HG03280 (cell line): ENCODE measurements at regions not wholly inside any gene's neighbourhood (a gene's known extent, or its start where the extent isn't known, plus 50 kb on each side); places are given as distances from the start of the nearest gene placed in this dataset.
"Not testable (repeated sequence)": the region's sequence is repeated elsewhere in the genome, so short reads cannot be mapped to it uniquely, and the experiment has no call there.

ENCODE experiments used
- ATAC-seq: cut with Tn5 transposase; IDR thresholded peaks from one replicate; pipeline ENCODE4 v1.9.1; 2021; ENCODE audit warnings: mild to moderate bottlenecking, moderate library complexity; ENCODE audit not compliant: unreplicated experiment

- no peak for ATAC-seq
Measured at GRCh38 chr5:158045696-158046095, 186.8 kb upstream of the CLINT1 start.

GRCh38 chr5:158039911-158040347, 181.0 kb upstream of the CLINT1 start:
- peak; percentile 86 for ATAC-seq

GRCh38 chr5:158039441-158039840, 180.5 kb upstream of the CLINT1 start:
- peak; percentile 29 for ATAC-seq

- ATAC-seq: not testable (repeated sequence)
Measured at GRCh38 chr5:158036983-158037595, 178.1 kb upstream of the CLINT1 start.

- not testable (repeated sequence) for ATAC-seq
Measured at GRCh38 chr5:158034586-158034985, 175.6 kb upstream of the CLINT1 start.

GRCh38 chr5:158033724-158034123, 174.8 kb upstream of the CLINT1 start:
- no peak for ATAC-seq

- no peak for ATAC-seq
Measured at GRCh38 chr5:158033076-158033475, 174.1 kb upstream of the CLINT1 start.

GRCh38 chr5:158032246-158032645, 173.3 kb upstream of the CLINT1 start:
- no peak for ATAC-seq

- ATAC-seq: no peak
Measured at GRCh38 chr5:158027806-158028775, 169.1 kb upstream of the CLINT1 start.

- no peak for ATAC-seq
Measured at GRCh38 chr5:158026304-158027031, 167.5 kb upstream of the CLINT1 start.

- ATAC-seq: no peak
Measured at GRCh38 chr5:158023266-158023665, 164.3 kb upstream of the CLINT1 start.

- ATAC-seq: no peak
Measured at GRCh38 chr5:158022837-158023236, 163.9 kb upstream of the CLINT1 start.

GRCh38 chr5:158022393-158022792, 163.4 kb upstream of the CLINT1 start:
- no peak for ATAC-seq

GRCh38 chr5:158020555-158021418, 161.8 kb upstream of the CLINT1 start:
- no peak for ATAC-seq

GRCh38 chr5:158017469-158017868, 158.5 kb upstream of the CLINT1 start:
- ATAC-seq: no peak

GRCh38 chr5:158014372-158014771, 155.4 kb upstream of the CLINT1 start:
- no peak for ATAC-seq

- ATAC-seq: no peak
Measured at GRCh38 chr5:158013939-158014338, 155.0 kb upstream of the CLINT1 start.

GRCh38 chr5:158013303-158013702, 154.4 kb upstream of the CLINT1 start:
- no peak for ATAC-seq

- ATAC-seq: no peak
Measured at GRCh38 chr5:158011422-158011821, 152.5 kb upstream of the CLINT1 start.

- no peak for ATAC-seq
Measured at GRCh38 chr5:158010831-158011230, 151.9 kb upstream of the CLINT1 start.
